Keratinocyte (primary cell): ENCODE measurements at regions not wholly inside any gene's neighbourhood (a gene's known extent, or its start where the extent isn't known, plus 50 kb on each side); places are given as distances from the start of the nearest gene placed in this dataset.

Experiments used
- DNase-seq: peaks from one replicate; pipeline ENCODE4 v3.0.0-alpha.2; 2011; ENCODE audit warnings: low read depth, missing footprints, low spot score
- FAIRE-seq: peaks from 2 replicates; lab custom pipeline; 2011; peaks lifted over from hg19 to GRCh38; lab: Jason Lieb, UNC
- H2AFZ ChIP-seq: 2 replicates; pipeline ENCODE4 v1.6.0; 2012; ENCODE audit warnings: low read length, control low read depth, inconsistent platforms; ENCODE audit not compliant: control insufficient read depth
- H3K27ac ChIP-seq: 2 replicates; pipeline ENCODE4 v1.5.1; 2011; ENCODE audit warnings: low read length; ENCODE audit not compliant: control insufficient read depth, insufficient read depth
- H3K27me3 ChIP-seq: 3 replicates; pipeline ENCODE4 v1.6.0; 2011; ENCODE audit warnings: low read length; ENCODE audit not compliant: control insufficient read depth, insufficient read depth; ENCODE audit errors: extremely low read depth
- H3K36me3 ChIP-seq, 2 experiments: 2 replicates in 1 of 2; 3 replicates in 1 of 2; pipeline ENCODE4 v1.5.1; 2011; ENCODE audit warnings: low read length in 2 of 2, mild to moderate bottlenecking in 1 of 2; ENCODE audit not compliant: control insufficient read depth in 2 of 2, insufficient read depth in 2 of 2; ENCODE audit errors: extremely low read depth in 1 of 2
- H3K4me1 ChIP-seq: 3 replicates; pipeline ENCODE4 v1.5.1; 2011; ENCODE audit warnings: low read length; ENCODE audit not compliant: control insufficient read depth, insufficient read depth; ENCODE audit errors: extremely low read depth
- H3K4me2 ChIP-seq: 3 replicates; pipeline ENCODE4 v1.6.0; 2011; ENCODE audit warnings: low read depth, low read length; ENCODE audit not compliant: control insufficient read depth, insufficient read depth; ENCODE audit errors: extremely low read depth
- H3K4me3 ChIP-seq, 3 experiments: fragments of 200-600 bp in 1 of 3; sonication (generic) in 1 of 3; 2 replicates in 2 of 3; 3 replicates in 1 of 3; pipeline ENCODE4 v1.5.1; 2011 to 2016; ENCODE audit warnings: low read length in 3 of 3, mild to moderate bottlenecking in 3 of 3, control low read depth in 2 of 3, inconsistent platforms in 1 of 3, low read depth in 1 of 3, mixed read lengths in 1 of 3, mixed run types in 1 of 3, moderate library complexity in 1 of 3; ENCODE audit not compliant: control insufficient read depth in 2 of 3, insufficient read depth in 2 of 3; ENCODE audit errors: extremely low read depth in 1 of 3
- H3K79me2 ChIP-seq: 2 replicates; pipeline ENCODE4 v1.6.0; 2012; ENCODE audit warnings: low read length; ENCODE audit not compliant: control insufficient read depth, insufficient read depth
- H3K9ac ChIP-seq: 3 replicates; pipeline ENCODE4 v1.6.0; 2011; ENCODE audit warnings: low read length; ENCODE audit not compliant: control insufficient read depth, insufficient read depth; ENCODE audit errors: extremely low read depth
- H3K9me1 ChIP-seq: 3 replicates; pipeline ENCODE4 v1.6.0; 2011; ENCODE audit warnings: low read length; ENCODE audit not compliant: control insufficient read depth, insufficient read depth; ENCODE audit errors: extremely low read depth
- H3K9me3 ChIP-seq: 2 replicates; pipeline ENCODE4 v1.5.1; 2012; ENCODE audit warnings: low read depth, low read length; ENCODE audit not compliant: control insufficient read depth
- H4K20me1 ChIP-seq: 3 replicates; pipeline ENCODE4 v1.6.0; 2011; ENCODE audit warnings: low read length; ENCODE audit not compliant: control insufficient read depth, insufficient read depth; ENCODE audit errors: extremely low read depth
- EZH2 ChIP-seq: IDR thresholded peaks from one replicate; pipeline ENCODE4 v1.6.1; 2012; ENCODE audit warnings: inconsistent platforms, mild to moderate bottlenecking, low read length, moderate library complexity
- dilution Hi-C: fragments of 300-500 bp; cut with MboI; formaldehyde crosslinking; loops from one replicate; pipeline ENCODE4 v1.7.0; 2020; ENCODE audit warnings: low sequenced_read_pairs; ENCODE audit not compliant: extremely low pct_ligation_motif_present
- TF ChIP-seq, protein P1 (sequence below), 3 experiments: IDR thresholded peaks in 1 of 3; conservative IDR thresholded peaks in 1 of 3; optimal IDR thresholded peaks in 1 of 3; 2 replicates in 2 of 3; 3 replicates in 1 of 3; pipeline versions ENCODE3 to v1.5.1; 2011; ENCODE audit warnings: low read length in 3 of 3, mild to moderate bottlenecking in 3 of 3, moderate library complexity in 2 of 3, control low read depth in 1 of 3, inconsistent platforms in 1 of 3; ENCODE audit not compliant: insufficient read depth in 2 of 3; ENCODE audit errors: extremely low read depth in 1 of 3

DNA sequence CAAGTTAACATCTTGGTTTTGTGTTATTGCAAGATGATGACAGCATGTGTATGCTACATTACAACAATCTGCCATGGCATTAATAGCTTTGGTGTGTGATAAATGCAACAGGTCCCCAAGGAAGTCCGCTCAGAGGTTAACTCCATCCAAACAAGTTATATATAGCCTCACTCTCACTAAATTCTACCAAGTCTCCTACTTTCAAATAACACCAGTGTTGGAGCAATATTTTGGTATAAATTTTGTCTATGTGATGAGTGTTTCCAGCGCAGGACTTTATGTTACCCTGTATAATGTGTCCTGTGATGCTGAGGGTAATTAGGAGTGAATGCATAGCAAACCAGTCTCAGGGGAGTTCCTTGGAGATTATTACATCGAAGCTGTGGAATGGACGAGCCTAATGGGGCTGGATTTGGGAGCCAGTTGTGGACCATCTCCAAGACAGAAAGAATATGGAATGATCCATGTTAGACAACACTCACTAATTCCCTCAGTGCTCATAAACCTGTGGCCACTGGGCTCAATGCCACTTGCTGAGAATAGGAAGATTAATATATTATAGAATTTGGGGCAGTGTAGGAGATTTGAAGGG, 127.6 kb upstream of the CXCL12 start:
- H3K4me3 ChIP-seq = no peak overlapping the region
- FAIRE-seq (no peak), DNase-seq (no peak)
- H3K4me2 ChIP-seq = no peak overlapping the region
- no peak overlapping the region for H3K27ac ChIP-seq
- no peaks in the 10 kb centered on the region for H4K20me1 ChIP-seq
- H3K4me1 ChIP-seq = no peaks in the 10 kb centered on the region
- H3K9me1 ChIP-seq = no peaks in the 10 kb centered on the region
- H3K79me2 ChIP-seq = no peaks in the 10 kb centered on the region
- no peak overlapping the region for H3K9ac ChIP-seq
- peaks cover 3% of the 10 kb centered on the region for H3K9me3 ChIP-seq
- dilution Hi-C loops = no loop called here
- TF ChIP-seq EZH2 = no peak
- TF ChIP-seq, protein P1, sequence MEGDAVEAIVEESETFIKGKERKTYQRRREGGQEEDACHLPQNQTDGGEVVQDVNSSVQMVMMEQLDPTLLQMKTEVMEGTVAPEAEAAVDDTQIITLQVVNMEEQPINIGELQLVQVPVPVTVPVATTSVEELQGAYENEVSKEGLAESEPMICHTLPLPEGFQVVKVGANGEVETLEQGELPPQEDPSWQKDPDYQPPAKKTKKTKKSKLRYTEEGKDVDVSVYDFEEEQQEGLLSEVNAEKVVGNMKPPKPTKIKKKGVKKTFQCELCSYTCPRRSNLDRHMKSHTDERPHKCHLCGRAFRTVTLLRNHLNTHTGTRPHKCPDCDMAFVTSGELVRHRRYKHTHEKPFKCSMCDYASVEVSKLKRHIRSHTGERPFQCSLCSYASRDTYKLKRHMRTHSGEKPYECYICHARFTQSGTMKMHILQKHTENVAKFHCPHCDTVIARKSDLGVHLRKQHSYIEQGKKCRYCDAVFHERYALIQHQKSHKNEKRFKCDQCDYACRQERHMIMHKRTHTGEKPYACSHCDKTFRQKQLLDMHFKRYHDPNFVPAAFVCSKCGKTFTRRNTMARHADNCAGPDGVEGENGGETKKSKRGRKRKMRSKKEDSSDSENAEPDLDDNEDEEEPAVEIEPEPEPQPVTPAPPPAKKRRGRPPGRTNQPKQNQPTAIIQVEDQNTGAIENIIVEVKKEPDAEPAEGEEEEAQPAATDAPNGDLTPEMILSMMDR (optimal IDR thresholded peaks at IDR 0.05 in 1 of 3, IDR thresholded peaks at IDR 0.05 in 1 of 3, conservative IDR thresholded peaks at IDR 0.05 in 1 of 3; ENCODE audit: extremely low read depth in 1 of 3, insufficient read depth in 2 of 3, low read length in 3 of 3) = no peak
- H3K36me3 ChIP-seq = no peaks in the 10 kb centered on the region
- no peak overlapping the region for H2AFZ ChIP-seq
- no peaks in the 10 kb centered on the region for H3K27me3 ChIP-seq

DNA sequence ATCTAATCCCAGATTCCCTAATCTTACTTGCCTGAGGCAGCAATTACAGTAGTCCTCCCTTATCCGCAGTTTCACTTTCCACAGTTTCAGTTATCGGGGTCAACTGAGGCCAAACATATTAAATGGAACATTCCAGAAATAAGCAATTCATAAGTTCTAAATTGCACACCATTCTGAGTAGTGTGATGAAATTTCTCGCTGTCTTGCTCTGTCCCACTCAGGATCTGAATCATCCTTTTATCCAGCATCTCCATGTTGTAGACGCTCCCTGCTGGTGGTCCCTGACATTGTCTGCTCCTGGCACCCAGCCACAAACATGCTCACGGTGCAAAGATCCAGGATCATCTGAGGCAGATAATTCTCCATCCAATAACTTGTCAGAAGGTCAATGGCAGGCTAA, 128.7 kb upstream of the CXCL12 start:
- Histone ChIP-seq H4K20me1 (no peaks in the 10 kb centered on the region), H2AFZ (no peak overlapping the region), H3K9ac (no peak overlapping the region), H3K4me3 (no peak overlapping the region), H3K27me3 (no peaks in the 10 kb centered on the region), H3K79me2 (no peaks in the 10 kb centered on the region), H3K9me3 (peaks cover 6% of the 10 kb centered on the region), H3K27ac (no peak overlapping the region), H3K36me3 (no peaks in the 10 kb centered on the region), H3K4me1 (no peaks in the 10 kb centered on the region), H3K4me2 (no peak overlapping the region), H3K9me1 (no peaks in the 10 kb centered on the region)
- DNase-seq (no peak), FAIRE-seq (no peak)
- dilution Hi-C loops = no loop called here
- TF ChIP-seq, protein P1 (optimal IDR thresholded peaks at IDR 0.05 in 1 of 3, IDR thresholded peaks at IDR 0.05 in 1 of 3, conservative IDR thresholded peaks at IDR 0.05 in 1 of 3; ENCODE audit: extremely low read depth in 1 of 3, insufficient read depth in 2 of 3, low read length in 3 of 3) = no peak
- no peak for TF ChIP-seq EZH2
